SH-SY5Y (cell line): ENCODE measurements at regions not wholly inside any gene's neighbourhood (a gene's known extent, or its start where the extent isn't known, plus 50 kb on each side); places are given as distances from the start of the nearest gene placed in this dataset.

Source experiments
- GATA2 ChIP-seq: IDR thresholded peaks from 2 replicates; pipeline ENCODE4 v1.6.1; 2011; ENCODE audit warnings: mild to moderate bottlenecking, low read depth, low read length
- GATA3 ChIP-seq: IDR thresholded peaks from 2 replicates; pipeline ENCODE4 v1.6.1; 2011; ENCODE audit warnings: low read depth, mild to moderate bottlenecking, low read length, moderate library complexity

DNA sequence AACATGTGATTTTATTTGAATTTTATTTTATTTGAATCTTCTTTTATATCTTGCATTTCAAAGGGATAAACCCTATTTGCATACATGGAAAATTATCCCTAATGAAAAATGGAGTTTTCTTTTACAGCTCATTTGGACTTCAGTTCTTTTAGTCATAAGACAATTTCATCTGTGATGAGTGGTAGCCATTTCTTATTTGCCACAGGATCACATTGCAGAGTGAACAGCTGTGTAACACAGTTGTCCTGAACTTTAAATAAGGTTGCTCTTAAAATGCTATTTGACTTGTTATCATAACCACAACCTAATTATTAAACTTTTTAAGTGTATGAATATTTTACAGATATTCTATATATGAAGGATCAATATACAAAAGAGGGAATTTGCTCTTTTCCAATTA lies 221.7 kb upstream of the ROPN1 start:
- TF ChIP-seq GATA2, result no peak
- TF ChIP-seq GATA3, result no peak

DNA sequence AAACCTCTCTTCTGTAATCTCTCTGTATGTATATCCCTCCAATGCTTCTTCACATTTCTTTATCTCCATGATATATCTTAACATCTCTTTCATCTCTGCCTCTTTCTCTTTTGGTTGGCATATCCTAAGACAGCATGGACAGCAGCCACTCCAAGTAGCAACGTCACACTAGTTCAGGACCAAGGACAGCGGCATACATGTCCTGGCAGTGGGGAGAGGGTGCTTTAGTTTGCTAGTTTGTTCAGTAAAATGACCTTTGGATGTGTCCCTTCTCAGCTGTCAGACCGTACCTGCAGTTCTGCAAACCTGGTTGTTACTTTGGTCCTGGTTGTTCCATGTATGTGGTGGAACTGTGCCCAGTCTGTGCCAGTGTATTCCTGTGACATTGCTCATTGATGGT lies 225.6 kb upstream of the ROPN1 start:
- no peak for TF ChIP-seq GATA3
- TF ChIP-seq GATA2, result no peak

DNA sequence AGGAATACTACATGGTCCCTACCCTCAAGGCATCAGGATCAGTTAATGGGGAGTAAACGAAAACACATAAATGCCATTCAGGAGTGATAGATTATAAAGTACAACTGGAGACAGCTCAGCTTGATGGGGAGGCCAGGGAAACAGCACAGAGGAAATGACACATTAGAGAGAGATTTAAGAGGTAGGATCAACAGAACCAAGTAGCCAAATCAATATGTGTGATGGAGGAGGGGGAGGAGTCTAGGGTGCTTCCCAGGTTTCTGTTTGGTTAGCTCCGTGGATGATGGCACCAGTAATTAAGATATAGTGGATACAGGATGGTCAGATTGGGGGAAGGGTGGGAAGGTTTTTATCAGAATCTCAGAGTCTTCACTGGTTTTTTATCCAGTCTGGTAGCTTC lies 229.5 kb upstream of the ROPN1 start:
- no peak for TF ChIP-seq GATA2
- no peak for TF ChIP-seq GATA3

DNA sequence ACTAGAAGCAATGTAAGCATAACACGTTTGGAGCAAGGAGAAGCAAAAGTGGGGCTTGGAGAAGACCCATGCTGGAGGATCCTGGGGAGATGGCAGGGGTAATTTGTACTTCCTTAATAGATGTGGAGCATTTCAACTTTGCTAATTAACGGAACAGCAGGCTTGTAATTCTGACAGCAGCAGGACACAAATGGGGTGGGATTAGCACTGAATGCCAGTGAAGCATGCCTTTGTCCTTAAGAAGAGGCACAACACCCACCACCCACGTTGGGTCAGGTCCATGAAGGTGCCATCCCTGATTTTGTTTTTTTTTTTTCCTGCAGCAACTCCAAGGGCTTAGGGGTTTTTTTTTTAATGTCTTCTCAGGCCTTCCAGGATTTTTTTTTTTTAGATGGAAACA lies 231.9 kb upstream of the ROPN1 start:
- no peak for TF ChIP-seq GATA3
- TF ChIP-seq GATA2, result no peak

DNA sequence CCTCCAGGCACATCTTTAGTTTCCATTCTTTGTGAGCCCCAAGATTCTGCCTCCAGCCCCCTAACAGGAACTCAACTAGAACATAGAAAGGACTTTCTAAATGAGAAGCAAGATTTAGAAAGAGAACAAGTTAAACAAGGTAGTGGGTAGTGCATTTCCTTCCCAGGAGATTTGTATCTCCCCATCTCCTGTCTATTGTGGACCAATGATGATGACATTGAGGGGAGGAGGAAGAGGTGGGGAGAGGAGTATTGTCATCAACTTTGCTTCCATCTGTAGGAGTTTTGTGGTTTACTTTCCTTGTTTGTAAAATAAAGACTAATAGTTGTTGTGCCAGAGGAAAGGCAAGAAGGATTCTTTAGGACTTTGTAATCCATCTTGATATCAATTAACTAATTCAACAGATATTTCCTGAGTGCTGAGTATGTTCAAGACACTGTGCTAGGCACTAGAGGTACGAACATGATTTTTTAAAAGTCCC lies 235.3 kb upstream of the ROPN1 start:
- TF ChIP-seq GATA2 (no peak), GATA3 (no peak)

DNA sequence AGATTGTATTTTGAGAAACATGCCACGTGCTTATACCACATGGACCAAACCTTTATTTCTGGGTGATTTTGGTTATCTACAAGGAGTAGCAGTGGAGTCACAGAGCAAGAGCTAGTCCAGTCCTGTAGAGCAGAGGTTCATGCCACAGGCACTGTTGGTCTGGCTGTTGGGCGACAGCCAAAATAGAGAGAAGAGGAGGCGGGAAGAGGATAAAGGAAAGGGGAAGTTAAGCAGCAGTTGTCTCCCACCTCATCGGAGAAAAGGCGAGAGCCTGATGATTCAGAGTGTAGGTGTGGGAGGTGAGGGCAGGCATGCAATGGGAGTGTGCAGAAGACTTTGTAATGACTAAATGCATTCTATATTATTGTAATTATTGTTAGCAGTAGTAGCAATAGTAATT lies 237.5 kb upstream of the ROPN1 start:
- TF ChIP-seq GATA2, result no peak

DNA sequence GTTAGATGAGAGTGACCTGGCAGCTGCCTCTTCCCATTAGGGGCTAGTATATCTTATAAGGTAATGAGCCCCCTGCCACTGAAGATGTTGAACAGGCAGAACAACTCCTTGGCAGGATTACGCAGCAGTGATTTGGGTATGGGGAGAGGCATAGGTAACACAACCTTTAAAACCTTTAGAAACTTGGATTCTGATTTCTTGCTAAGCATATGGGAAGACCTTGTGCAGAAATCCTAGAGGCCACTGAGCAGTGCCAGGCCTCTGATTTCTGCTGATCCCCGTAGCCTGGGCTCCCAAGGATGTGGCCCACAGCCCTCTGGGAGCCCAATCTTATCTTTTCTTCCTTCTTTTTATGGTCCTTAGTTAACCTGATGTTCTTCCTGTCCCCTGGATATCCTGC lies 237.9 kb upstream of the ROPN1 start:
- no peak for TF ChIP-seq GATA2
- TF ChIP-seq GATA3, result no peak

DNA sequence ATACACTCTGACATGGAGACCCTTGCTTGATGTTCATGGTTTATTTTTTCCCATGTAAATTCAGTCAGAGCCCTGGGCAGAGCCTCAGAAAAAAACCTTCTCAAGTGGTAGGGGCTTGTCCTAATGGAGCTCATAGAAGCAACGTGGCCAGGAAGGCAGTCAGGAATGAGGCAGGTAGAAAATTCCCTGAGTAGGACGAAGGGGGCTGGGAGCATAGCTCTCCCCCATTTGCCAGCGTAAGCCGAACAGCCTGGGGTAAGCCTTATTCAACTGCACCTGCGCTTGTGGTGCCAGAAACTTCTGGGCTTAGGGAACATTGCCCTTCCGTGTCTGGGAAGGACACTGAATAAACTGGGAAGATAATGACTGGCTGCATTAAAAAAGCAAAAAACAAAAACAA lies 238.5 kb upstream of the ROPN1 start:
- no peak for TF ChIP-seq GATA3
- TF ChIP-seq GATA2, result no peak

DNA sequence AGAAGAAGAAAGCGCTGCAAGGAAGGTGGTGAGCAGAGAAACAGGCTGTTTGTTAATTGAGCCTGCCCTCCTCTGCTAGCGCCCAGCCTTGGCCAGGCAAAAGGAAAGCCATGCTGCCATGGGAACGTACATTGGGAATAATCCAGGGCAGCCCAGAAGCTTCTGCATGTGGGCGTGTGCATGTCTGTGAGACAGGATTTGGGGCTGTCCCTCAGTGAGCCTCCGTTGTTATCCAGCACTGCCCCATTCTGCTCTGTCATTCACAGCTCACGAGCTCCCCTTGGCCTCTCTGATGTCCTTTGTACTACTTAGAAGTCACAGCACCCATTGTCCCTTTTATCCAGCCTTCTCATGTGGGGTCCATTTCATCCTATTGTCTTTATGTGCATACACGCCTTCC lies 239.1 kb upstream of the ROPN1 start:
- TF ChIP-seq GATA2 (no peak), GATA3 (no peak)

DNA sequence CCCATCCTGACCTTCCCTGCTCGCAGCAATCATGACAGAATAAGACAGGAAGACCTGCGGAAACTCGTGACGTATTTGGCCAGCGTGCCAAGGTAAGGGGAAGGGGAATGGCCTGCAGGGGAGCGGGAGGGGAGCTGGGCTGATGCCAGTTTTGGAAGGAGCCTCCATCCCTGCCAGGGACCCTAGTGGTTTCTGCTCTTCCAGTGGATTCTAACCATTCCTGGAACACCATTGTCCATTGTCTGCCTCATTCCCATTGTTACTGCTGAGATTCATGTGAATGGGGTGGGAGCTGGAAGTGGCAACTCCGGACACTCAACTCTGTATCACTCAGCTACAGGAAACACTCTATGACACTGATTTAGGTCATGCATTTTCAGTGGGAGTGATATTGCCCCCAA lies 242.9 kb upstream of the ROPN1 start:
- TF ChIP-seq GATA2, result no peak
- TF ChIP-seq GATA3, result no peak

DNA sequence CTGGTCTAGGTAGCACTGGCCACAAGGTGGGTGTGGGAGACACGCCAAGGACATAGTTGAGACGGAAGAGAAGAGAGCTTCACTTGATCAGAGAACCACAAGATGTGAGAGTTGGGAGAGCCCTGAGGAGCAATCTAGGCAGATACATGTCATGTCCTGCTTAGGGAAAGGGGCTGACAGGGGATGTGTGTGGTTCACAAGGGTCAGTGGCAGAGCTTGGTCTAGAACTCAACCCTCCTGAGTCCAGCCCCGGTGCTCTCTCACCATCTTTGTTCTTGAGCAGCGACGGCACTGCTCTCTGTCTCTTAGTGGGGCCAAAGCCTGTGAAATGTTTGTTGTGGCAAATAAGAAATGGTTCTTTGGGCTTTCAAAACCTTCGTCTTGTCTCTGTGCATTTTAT lies 243.5 kb upstream of the ROPN1 start:
- TF ChIP-seq GATA2 (no peak), GATA3 (no peak)

DNA sequence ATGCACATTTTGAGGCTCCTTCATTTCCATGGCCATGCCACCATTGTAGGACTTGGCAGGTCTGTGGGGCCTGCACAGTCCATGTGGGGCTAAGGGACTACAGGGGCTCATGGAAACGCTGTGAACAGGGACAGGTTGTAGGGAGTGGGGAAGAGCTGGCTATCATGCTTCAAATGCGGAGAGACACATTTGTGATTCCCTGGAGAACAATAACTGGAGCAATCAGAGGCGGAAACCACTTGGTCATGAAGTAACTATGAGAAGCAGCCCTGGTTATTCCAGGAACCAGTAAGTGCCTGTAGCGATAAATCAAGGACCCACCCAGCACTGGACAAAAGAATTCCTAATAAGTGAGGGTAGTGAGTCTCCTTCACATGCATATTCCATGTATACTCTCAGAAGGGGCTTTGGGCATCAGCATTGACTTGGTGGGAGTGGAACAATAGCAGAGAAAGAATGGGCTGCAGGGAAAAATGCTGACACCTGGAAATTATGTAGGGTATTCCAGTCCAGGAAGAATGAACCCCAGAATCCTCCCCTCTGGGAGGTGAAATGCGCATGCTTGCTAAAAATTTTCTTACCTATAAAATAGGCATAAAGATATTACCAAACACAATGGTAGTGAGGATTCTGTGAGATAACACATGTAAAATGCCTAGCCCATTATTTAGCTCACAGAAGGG lies 251.4 kb upstream of the ROPN1 start:
- TF ChIP-seq GATA2 (no peak), GATA3 (no peak)

DNA sequence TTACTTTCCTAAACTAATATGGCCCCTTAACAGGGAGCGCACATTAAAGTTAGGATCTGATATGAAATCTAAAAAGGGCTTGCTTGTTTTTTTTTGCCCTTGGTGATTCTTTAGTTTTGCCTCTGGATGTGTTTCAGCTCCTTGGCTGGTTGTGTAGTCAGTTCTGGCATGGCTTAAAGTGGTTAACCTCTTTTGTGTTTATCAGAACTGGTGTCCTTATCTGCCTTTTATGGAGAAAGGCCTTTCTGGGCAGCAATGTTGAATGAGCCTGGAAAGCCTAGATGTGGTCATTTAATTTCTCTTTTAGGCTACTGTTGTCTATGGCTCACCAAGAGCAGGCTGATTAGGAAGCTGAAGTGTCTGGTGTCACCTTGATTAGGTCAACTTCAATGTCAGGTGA lies 254.5 kb upstream of the ROPN1 start:
- TF ChIP-seq GATA2 (no peak), GATA3 (no peak)

DNA sequence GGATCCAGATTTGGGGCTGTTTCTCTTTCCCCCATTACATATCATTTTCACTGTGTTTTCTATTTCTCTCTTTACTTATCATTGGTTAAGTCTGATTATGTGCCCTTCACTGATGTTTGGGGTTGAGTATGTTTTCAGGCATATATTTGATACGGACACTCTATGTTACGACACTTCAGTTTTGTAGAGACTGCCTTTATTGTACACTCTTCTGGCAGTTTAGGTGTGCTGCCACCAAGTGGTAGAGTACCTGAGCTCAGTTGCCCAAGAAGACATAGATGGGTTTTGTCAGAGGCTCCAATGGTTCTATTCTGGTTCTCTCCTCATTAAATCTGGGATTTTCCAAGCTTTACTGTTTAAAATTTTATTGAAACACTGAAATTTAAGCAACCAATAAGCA lies 255.0 kb upstream of the ROPN1 start:
- TF ChIP-seq GATA3, result no peak
- no peak for TF ChIP-seq GATA2

DNA sequence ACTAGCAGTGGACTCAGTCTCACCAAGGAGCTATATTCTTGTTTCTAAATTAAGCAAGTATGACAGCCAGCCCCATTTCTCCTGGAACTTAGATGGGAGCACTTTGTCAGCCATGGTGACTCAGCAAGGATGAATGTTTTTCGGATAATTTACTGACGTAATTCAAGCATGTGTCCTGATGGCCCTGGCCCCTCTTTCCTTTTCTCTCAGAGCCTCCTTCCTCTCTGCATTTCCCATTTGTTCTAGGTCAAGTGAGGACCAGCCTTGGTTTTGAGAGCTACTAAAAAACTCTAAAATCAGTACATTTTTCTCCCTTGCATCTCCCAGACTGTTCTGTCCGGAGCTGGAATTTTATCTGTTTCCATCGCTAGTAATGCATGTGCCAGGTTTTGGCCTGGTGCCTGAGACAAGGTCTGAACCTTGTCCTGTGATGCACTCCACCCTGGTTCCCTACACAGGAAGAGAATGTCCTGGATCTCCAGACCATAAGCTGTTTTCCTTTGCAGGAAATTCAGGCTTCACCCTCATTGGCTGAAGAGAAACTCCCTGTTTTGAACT lies 256.6 kb upstream of the ROPN1 start:
- TF ChIP-seq GATA3, result no peak
- TF ChIP-seq GATA2, result peak; percentile 88

DNA sequence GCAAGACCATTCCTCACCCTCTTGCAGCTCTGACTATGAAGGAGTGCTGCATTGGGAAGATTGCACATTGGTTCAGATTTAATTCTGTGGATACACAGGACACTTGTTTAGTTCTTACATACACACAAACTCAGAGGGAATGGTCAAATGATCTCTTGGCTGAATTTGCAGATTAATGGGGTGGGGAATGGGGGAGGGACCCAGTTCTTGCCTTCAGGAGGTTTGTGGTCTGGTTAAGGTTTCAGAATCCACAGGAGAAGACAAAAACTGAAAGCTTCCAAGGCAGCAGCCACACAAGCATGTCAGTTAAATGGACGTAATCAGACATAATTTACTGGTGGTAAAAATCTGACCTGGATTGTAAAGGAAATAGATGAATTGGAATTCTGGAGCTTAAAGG lies 257.1 kb upstream of the ROPN1 start:
- TF ChIP-seq GATA2 (no peak), GATA3 (no peak)

DNA sequence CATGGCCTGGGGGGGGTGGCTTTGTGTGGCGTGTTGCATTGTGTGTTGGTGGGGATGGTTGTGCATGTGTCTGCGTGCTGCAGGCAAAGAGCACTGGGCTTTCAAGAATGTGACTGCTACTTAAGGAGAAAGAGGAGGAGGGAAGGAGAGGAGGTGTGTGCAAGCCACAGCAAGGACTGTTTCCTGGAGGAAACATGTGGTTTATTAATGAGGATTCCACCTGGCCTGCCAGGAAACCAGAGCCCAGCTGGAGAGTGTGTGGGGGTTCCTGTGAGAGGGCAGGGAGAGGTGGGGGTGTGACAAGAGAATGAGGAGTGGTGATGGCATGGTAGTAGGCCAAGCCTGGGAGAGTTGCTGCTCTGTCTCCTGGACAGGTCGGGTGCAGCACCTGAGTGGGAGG lies 258.1 kb upstream of the ROPN1 start:
- no peak for TF ChIP-seq GATA2

DNA sequence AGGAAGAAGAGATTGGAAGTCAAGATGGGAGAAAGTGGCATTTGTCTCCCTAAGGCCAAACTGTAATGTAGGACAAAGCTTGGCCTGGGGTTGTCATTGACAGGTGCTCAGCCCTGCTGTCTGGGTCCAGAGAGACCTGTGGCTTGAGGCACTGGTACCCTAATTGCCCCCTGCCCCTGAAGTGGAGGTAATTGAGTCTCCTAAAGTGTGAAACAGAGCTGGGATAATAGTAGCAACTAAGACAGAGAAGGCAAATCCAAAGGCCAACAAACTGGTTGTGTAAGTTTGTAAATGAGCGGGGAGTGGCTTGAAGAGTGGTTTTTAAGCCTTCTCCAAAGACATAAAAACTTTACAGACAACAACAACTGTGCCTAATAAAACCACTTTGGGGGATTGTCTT lies 264.2 kb upstream of the ROPN1 start:
- TF ChIP-seq GATA3 (no peak), GATA2 (no peak)
